T-helper 1 cell treated with Interleukin-12 subunit alpha and Interleukin-12 subunit beta and Interleukin-4 antibody, amounts not matched to agents 30 μg/mL and 1 μg/mL, for 36 hours (primary cell): ENCODE measurements at regions not wholly inside any gene's neighbourhood (a gene's known extent, or its start where the extent isn't known, plus 50 kb on each side); places are given as distances from the start of the nearest gene placed in this dataset.

Experiments
- H3K27ac Mint-ChIP-seq: one replicate; pipeline ENCODE4 v1.8.0; 2021; ENCODE audit warnings: mild to moderate bottlenecking, mixed read lengths
- H3K27me3 Mint-ChIP-seq: one replicate; pipeline ENCODE4 v1.8.0; 2021; ENCODE audit warnings: low read depth, mixed read lengths
- H3K36me3 Mint-ChIP-seq: one replicate; pipeline ENCODE4 v1.8.0; 2021; ENCODE audit warnings: low read depth, mixed read lengths
- H3K4me1 Mint-ChIP-seq: one replicate; pipeline ENCODE4 v1.8.0; 2021; ENCODE audit warnings: low read depth, mixed read lengths
- H3K4me3 Mint-ChIP-seq: one replicate; pipeline ENCODE4 v1.8.0; 2021; ENCODE audit warnings: mild to moderate bottlenecking, moderate library complexity, mixed read lengths
- H3K9me3 Mint-ChIP-seq: one replicate; pipeline ENCODE4 v1.8.0; 2021; ENCODE audit warnings: mixed read lengths

GRCh38 chr5:62982348-62982747 is 403.7 kb downstream of the LRRC70 start:
- no peaks in the 10 kb centered on the region for H3K27me3 Mint-ChIP-seq
- no peak overlapping the region for H3K4me3 Mint-ChIP-seq
- H3K9me3 Mint-ChIP-seq = peaks cover 14% of the 10 kb centered on the region
- no peaks in the 10 kb centered on the region for H3K36me3 Mint-ChIP-seq
- H3K27ac Mint-ChIP-seq = no peak overlapping the region
- no peaks in the 10 kb centered on the region for H3K4me1 Mint-ChIP-seq

- Mint-ChIP-seq H3K36me3 (no peaks in the 10 kb centered on the region), H3K4me3 (no peak overlapping the region), H3K4me1 (no peaks in the 10 kb centered on the region), H3K9me3 (peaks cover 5% of the 10 kb centered on the region), H3K27me3 (no peaks in the 10 kb centered on the region), H3K27ac (no peak overlapping the region)
Observed at GRCh38 chr5:62980884-62981283, 402.3 kb downstream of the LRRC70 start.

GRCh38 chr5:62979472-62979871 is 400.9 kb downstream of the LRRC70 start:
- H3K27ac Mint-ChIP-seq = no peak overlapping the region
- no peaks in the 10 kb centered on the region for H3K9me3 Mint-ChIP-seq
- H3K36me3 Mint-ChIP-seq = no peaks in the 10 kb centered on the region
- H3K4me1 Mint-ChIP-seq = no peaks in the 10 kb centered on the region
- H3K4me3 Mint-ChIP-seq = no peak overlapping the region
- no peaks in the 10 kb centered on the region for H3K27me3 Mint-ChIP-seq

- H3K27ac Mint-ChIP-seq = no peak overlapping the region
- no peaks in the 10 kb centered on the region for H3K9me3 Mint-ChIP-seq
- no peaks in the 10 kb centered on the region for H3K36me3 Mint-ChIP-seq
- H3K4me3 Mint-ChIP-seq = no peak overlapping the region
- H3K27me3 Mint-ChIP-seq = no peaks in the 10 kb centered on the region
- no peaks in the 10 kb centered on the region for H3K4me1 Mint-ChIP-seq
Observed at GRCh38 chr5:62977661-62978060, 399.0 kb downstream of the LRRC70 start.

- no peak overlapping the region for H3K4me3 Mint-ChIP-seq
- no peaks in the 10 kb centered on the region for H3K36me3 Mint-ChIP-seq
- no peaks in the 10 kb centered on the region for H3K9me3 Mint-ChIP-seq
- H3K27ac Mint-ChIP-seq = no peak overlapping the region
- H3K4me1 Mint-ChIP-seq = no peaks in the 10 kb centered on the region
- no peaks in the 10 kb centered on the region for H3K27me3 Mint-ChIP-seq
Observed at GRCh38 chr5:62974623-62975022, 396.0 kb downstream of the LRRC70 start.

GRCh38 chr5:62969409-62970120 is 390.9 kb downstream of the LRRC70 start:
- H3K27ac Mint-ChIP-seq = no peak overlapping the region
- H3K36me3 Mint-ChIP-seq = no peaks in the 10 kb centered on the region
- no peak overlapping the region for H3K4me3 Mint-ChIP-seq
- peaks cover 17% of the 10 kb centered on the region for H3K9me3 Mint-ChIP-seq
- H3K27me3 Mint-ChIP-seq = no peaks in the 10 kb centered on the region
- H3K4me1 Mint-ChIP-seq = no peaks in the 10 kb centered on the region

- H3K27me3 Mint-ChIP-seq = no peaks in the 10 kb centered on the region
Observed at GRCh38 chr5:62964428-62964827, 385.8 kb downstream of the LRRC70 start.

GRCh38 chr5:62960781-62961180 is 382.2 kb downstream of the LRRC70 start:
- Mint-ChIP-seq H3K9me3 (peaks cover 30% of the 10 kb centered on the region), H3K4me1 (no peaks in the 10 kb centered on the region), H3K36me3 (no peaks in the 10 kb centered on the region), H3K27ac (no peak overlapping the region), H3K27me3 (no peaks in the 10 kb centered on the region), H3K4me3 (no peak overlapping the region)

More at GRCh38 chr5:62964428-62964827, 385.8 kb downstream of the LRRC70 start:
- Mint-ChIP-seq H3K27ac (no peak overlapping the region), H3K4me3 (no peak overlapping the region), H3K9me3 (peaks cover 39% of the 10 kb centered on the region), H3K4me1 (no peaks in the 10 kb centered on the region), H3K36me3 (no peaks in the 10 kb centered on the region)

GRCh38 chr5:62956597-62956996 is 378.0 kb downstream of the LRRC70 start:
- H3K27me3 Mint-ChIP-seq = no peaks in the 10 kb centered on the region

GRCh38 chr5:62954578-62954977 is 376.0 kb downstream of the LRRC70 start:
- H3K36me3 Mint-ChIP-seq = no peaks in the 10 kb centered on the region
- H3K9me3 Mint-ChIP-seq = no peaks in the 10 kb centered on the region
- H3K27ac Mint-ChIP-seq = no peak overlapping the region
- H3K4me3 Mint-ChIP-seq = no peak overlapping the region
- H3K27me3 Mint-ChIP-seq = no peaks in the 10 kb centered on the region
- no peaks in the 10 kb centered on the region for H3K4me1 Mint-ChIP-seq

More at GRCh38 chr5:62956597-62956996, 378.0 kb downstream of the LRRC70 start:
- H3K4me3 Mint-ChIP-seq = no peak overlapping the region
- peaks cover 4% of the 10 kb centered on the region for H3K9me3 Mint-ChIP-seq
- no peaks in the 10 kb centered on the region for H3K36me3 Mint-ChIP-seq
- no peak overlapping the region for H3K27ac Mint-ChIP-seq
- H3K4me1 Mint-ChIP-seq = no peaks in the 10 kb centered on the region

- no peaks in the 10 kb centered on the region for H3K27me3 Mint-ChIP-seq
- H3K4me3 Mint-ChIP-seq = no peak overlapping the region
- no peaks in the 10 kb centered on the region for H3K4me1 Mint-ChIP-seq
- H3K9me3 Mint-ChIP-seq = no peaks in the 10 kb centered on the region
- no peaks in the 10 kb centered on the region for H3K36me3 Mint-ChIP-seq
- H3K27ac Mint-ChIP-seq = no peak overlapping the region
Observed at GRCh38 chr5:62948301-62948700, 369.7 kb downstream of the LRRC70 start.

GRCh38 chr5:62942384-62942783 is 363.8 kb downstream of the LRRC70 start:
- H3K9me3 Mint-ChIP-seq = no peaks in the 10 kb centered on the region
- H3K27me3 Mint-ChIP-seq = no peaks in the 10 kb centered on the region
- H3K36me3 Mint-ChIP-seq = no peaks in the 10 kb centered on the region
- no peak overlapping the region for H3K27ac Mint-ChIP-seq
- no peak overlapping the region for H3K4me3 Mint-ChIP-seq
- H3K4me1 Mint-ChIP-seq = no peaks in the 10 kb centered on the region

GRCh38 chr5:62938927-62939326 is 360.3 kb downstream of the LRRC70 start:
- no peak overlapping the region for H3K27ac Mint-ChIP-seq
- no peaks in the 10 kb centered on the region for H3K9me3 Mint-ChIP-seq
- no peaks in the 10 kb centered on the region for H3K36me3 Mint-ChIP-seq
- H3K27me3 Mint-ChIP-seq = no peaks in the 10 kb centered on the region
- H3K4me3 Mint-ChIP-seq = no peak overlapping the region
- H3K4me1 Mint-ChIP-seq = no peaks in the 10 kb centered on the region

- H3K9me3 Mint-ChIP-seq = no peaks in the 10 kb centered on the region
- H3K36me3 Mint-ChIP-seq = no peaks in the 10 kb centered on the region
- no peak overlapping the region for H3K4me3 Mint-ChIP-seq
- H3K27me3 Mint-ChIP-seq = no peaks in the 10 kb centered on the region
- no peak overlapping the region for H3K27ac Mint-ChIP-seq
- no peaks in the 10 kb centered on the region for H3K4me1 Mint-ChIP-seq
Observed at GRCh38 chr5:62937661-62938558, 359.3 kb downstream of the LRRC70 start.

GRCh38 chr5:62935660-62936059 is 357.0 kb downstream of the LRRC70 start:
- no peak overlapping the region for H3K27ac Mint-ChIP-seq
- H3K4me3 Mint-ChIP-seq = no peak overlapping the region
- no peaks in the 10 kb centered on the region for H3K36me3 Mint-ChIP-seq
- H3K27me3 Mint-ChIP-seq = no peaks in the 10 kb centered on the region
- H3K9me3 Mint-ChIP-seq = no peaks in the 10 kb centered on the region
- H3K4me1 Mint-ChIP-seq = no peaks in the 10 kb centered on the region
